Sigmoid colon (tissue), 6 donors: ENCODE measurements at regions not wholly inside any gene's neighbourhood (a gene's known extent, or its start where the extent isn't known, plus 50 kb on each side); places are given as distances from the start of the nearest gene placed in this dataset.

Source experiments
- DNase-seq: peaks from one replicate; pipeline ENCODE4 v3.0.0-alpha.2; 2019
- H3K27ac ChIP-seq, 4 donors: fragments of 200-600 bp; sonication (generic); one replicate each; pipeline ENCODE4 v1.5.1; 2016 to 2019; ENCODE audit warnings: mild to moderate bottlenecking in 1 of 4
- H3K27me3 ChIP-seq, 3 donors: fragments of 200-600 bp; sonication (generic); one replicate each; pipeline ENCODE4 v1.5.1; 2019; ENCODE audit warnings: mild to moderate bottlenecking in 1 of 3
- H3K36me3 ChIP-seq, 4 donors: fragments of 200-600 bp; sonication (generic); one replicate each; pipeline ENCODE4 v1.5.1; 2016 to 2019
- H3K4me1 ChIP-seq, 4 donors: fragments of 200-600 bp; sonication (generic); one replicate each; pipeline ENCODE4 v1.5.1; 2017 to 2019
- H3K4me3 ChIP-seq, 4 donors: fragments of 200-600 bp; sonication (generic); one replicate each; pipeline ENCODE4 v1.5.1; 2017 to 2019; ENCODE audit warnings: mild to moderate bottlenecking in 2 of 4, moderate library complexity in 1 of 4
- H3K9me3 ChIP-seq, 4 donors: fragments of 200-600 bp in 3 of 4; sonication (generic) in 3 of 4; one replicate each; pipeline versions ENCODE4 v1.5.1 to v1.6.1; 2013 to 2019
- EP300 ChIP-seq, 4 donors: sonication (generic); formaldehyde crosslinking; IDR thresholded peaks; one replicate each; pipeline ENCODE4 v1.6.1; 2017; ENCODE audit warnings: antibody characterized with exemption in 4 of 4
- POLR2A ChIP-seq, 2 donors: fragments of 450-650 bp; IDR thresholded peaks; one replicate each; pipeline ENCODE4 v1.6.1; 2016; ENCODE audit warnings: antibody characterized with exemption in 2 of 2, mild to moderate bottlenecking in 2 of 2, moderate library complexity in 2 of 2
- POLR2AphosphoS5 ChIP-seq, 4 donors: sonication (generic); formaldehyde crosslinking; IDR thresholded peaks; one replicate each; pipeline ENCODE4 v1.6.1; 2017; ENCODE audit warnings: antibody characterized with exemption in 4 of 4
- WGBS, 2 donors: extraction: QIAGEN DNeasy Blood & Tissue Kit; methylation state at CpG; one replicate each; pipeline ENCODE4 v1.1.7; 2013; 5-methylcytosine and 5-hydroxymethylcytosine counted together
- intact Hi-C: fragments of 100-400 bp; cut with DNase I; formaldehyde crosslinking; loops from one replicate; pipeline ENCODE4 v1.15.1; 2023
- TF ChIP-seq, protein P1 (sequence below), 4 experiments: fragments of 450-650 bp in 3 of 4; fragments of 200-600 bp in 1 of 4; IDR thresholded peaks; one replicate each; pipeline ENCODE4 v1.5.1; 2016 to 2019; ENCODE audit warnings: antibody characterized with exemption in 4 of 4, mild to moderate bottlenecking in 3 of 4, moderate library complexity in 2 of 4
- donor health status: healthy with polysubstance abuse.
- donor health status: healthy.

DNA sequence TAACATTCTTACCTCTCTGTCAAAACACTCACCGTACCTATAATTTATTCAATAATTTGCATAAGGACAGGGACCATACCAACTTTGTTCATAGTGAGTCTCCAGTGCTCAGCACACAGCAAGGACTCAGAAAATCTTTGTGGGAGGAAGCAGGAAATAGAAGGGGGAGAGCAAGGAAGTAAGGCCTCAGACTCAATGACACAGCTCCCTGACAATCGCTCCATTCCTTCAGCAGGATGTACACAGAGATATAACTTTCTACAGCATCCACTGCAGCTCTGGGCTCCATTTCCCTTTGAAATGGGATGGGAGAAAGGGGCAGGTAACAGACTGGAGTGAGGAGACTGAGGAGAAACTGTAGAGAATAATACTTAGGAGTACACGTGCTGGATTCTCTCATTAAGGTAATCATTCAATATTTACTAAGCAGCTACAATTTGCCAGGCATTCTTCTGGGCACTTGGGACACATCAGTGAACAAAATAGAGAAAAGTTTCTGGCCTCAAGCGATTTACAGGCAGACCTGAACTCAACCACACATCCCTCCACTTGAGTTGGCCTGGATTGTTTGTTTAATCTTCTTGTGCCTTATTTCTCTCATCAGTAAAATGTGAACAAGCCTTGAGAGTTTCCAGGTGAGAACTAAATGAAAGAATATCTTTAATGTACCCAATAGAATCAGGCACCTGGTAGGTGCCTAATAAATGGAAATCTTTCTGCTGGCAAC is 330.3 kb upstream of the THBS1 start:
- no peak overlapping the region for H3K4me3 ChIP-seq
- 77 to 88% methylated on average over 4 of the region's 4 CpGs for WGBS, 2 donors
- no peaks in the 10 kb centered on the region for H3K9me3 ChIP-seq
- no peaks in the 10 kb centered on the region for H3K36me3 ChIP-seq
- intact Hi-C loops, result no loop called here
- DNase-seq, result no peak
- H3K4me1 ChIP-seq, result no peaks in the 10 kb centered on the region
- H3K27ac ChIP-seq, result no peak overlapping the region
- no peak for TF ChIP-seq EP300 (IDR thresholded peaks at IDR 0.05)
- TF ChIP-seq POLR2A (IDR thresholded peaks at IDR 0.05), result no peak
- TF ChIP-seq, protein P1, sequence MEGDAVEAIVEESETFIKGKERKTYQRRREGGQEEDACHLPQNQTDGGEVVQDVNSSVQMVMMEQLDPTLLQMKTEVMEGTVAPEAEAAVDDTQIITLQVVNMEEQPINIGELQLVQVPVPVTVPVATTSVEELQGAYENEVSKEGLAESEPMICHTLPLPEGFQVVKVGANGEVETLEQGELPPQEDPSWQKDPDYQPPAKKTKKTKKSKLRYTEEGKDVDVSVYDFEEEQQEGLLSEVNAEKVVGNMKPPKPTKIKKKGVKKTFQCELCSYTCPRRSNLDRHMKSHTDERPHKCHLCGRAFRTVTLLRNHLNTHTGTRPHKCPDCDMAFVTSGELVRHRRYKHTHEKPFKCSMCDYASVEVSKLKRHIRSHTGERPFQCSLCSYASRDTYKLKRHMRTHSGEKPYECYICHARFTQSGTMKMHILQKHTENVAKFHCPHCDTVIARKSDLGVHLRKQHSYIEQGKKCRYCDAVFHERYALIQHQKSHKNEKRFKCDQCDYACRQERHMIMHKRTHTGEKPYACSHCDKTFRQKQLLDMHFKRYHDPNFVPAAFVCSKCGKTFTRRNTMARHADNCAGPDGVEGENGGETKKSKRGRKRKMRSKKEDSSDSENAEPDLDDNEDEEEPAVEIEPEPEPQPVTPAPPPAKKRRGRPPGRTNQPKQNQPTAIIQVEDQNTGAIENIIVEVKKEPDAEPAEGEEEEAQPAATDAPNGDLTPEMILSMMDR (IDR thresholded peaks at IDR 0.05), result no peak
- TF ChIP-seq POLR2AphosphoS5 (IDR thresholded peaks at IDR 0.05), result no peak
- H3K27me3 ChIP-seq, result no peaks in the 10 kb centered on the region

DNA sequence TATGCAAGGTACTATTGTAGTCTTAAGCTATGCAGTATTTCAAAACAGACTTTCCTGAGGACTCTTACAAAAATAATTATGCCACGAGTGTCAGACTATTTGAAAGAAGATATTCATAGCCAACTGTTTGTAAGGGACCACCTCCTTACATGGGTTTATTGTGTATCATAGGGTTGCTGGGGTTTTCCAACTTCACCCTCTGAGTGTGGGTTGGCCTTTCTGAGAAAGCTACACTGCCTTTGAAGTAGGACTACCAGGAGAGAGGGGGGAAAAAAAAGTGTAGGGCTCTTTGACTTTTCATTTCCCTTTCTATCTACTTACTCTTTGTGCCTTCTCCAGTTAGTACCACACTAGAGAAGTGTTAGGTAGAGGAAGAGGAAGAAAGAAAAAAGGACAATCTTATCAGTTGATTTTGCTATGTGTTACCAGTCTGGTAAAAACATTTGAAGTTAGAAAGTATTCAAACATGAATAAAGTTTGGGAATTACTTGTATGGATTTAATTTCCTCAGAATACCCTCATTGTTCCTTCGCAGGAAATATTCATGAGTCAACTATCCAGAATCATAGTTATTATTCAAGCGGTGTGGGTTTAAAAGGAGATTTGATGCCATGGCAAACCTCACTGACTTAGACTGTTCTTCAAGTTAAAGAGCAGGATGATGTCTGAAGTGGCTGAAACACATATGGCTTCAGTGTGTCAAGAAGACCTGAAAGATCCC is 329.3 kb upstream of the THBS1 start:
- H3K9me3 ChIP-seq, result no peaks in the 10 kb centered on the region
- intact Hi-C loops, result no loop called here
- DNase-seq, result no peak
- no peak for TF ChIP-seq EP300 (IDR thresholded peaks at IDR 0.05)
- no peak for TF ChIP-seq POLR2A (IDR thresholded peaks at IDR 0.05)
- TF ChIP-seq, protein P1 (IDR thresholded peaks at IDR 0.05), result no peak
- TF ChIP-seq POLR2AphosphoS5 (IDR thresholded peaks at IDR 0.05), result no peak
- no peak overlapping the region for H3K27ac ChIP-seq
- 75 to 82% methylated on average over 3 of the region's 3 CpGs for WGBS, 2 donors
- H3K4me1 ChIP-seq, result no peaks in the 10 kb centered on the region
- H3K36me3 ChIP-seq, result no peaks in the 10 kb centered on the region
- no peaks in the 10 kb centered on the region for H3K27me3 ChIP-seq
- H3K4me3 ChIP-seq, result no peak overlapping the region

DNA sequence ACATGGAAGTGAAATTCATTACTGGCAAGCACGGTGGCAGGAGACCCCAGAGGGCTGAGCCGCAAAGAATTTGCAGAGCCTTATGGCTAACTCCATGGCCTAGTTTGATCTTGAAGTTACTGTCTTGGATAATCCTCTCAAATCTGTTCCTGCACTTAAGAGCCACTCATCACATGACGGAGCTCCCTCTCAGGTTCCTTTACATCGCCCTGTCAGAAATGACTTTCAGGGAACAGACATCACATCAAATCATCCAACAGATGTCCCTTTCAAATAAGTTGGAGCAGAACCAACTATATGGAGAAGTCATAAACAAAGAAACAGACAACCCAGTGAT is 328.8 kb upstream of the THBS1 start:
- Histone ChIP-seq H3K4me1 (no peaks in the 10 kb centered on the region), H3K36me3 (no peaks in the 10 kb centered on the region), H3K4me3 (no peak overlapping the region), H3K27ac (no peak overlapping the region), H3K9me3 (no peaks in the 10 kb centered on the region), H3K27me3 (no peaks in the 10 kb centered on the region)
- 90 to 92% methylated on average over 4 of the region's 4 CpGs for WGBS, 2 donors
- DNase-seq, result no peak
- TF ChIP-seq POLR2AphosphoS5 (IDR thresholded peaks at IDR 0.05) (no peak), EP300 (IDR thresholded peaks at IDR 0.05) (no peak), POLR2A (IDR thresholded peaks at IDR 0.05) (no peak)
- TF ChIP-seq, protein P1 (IDR thresholded peaks at IDR 0.05), result no peak
- intact Hi-C loops, result no loop called here

DNA sequence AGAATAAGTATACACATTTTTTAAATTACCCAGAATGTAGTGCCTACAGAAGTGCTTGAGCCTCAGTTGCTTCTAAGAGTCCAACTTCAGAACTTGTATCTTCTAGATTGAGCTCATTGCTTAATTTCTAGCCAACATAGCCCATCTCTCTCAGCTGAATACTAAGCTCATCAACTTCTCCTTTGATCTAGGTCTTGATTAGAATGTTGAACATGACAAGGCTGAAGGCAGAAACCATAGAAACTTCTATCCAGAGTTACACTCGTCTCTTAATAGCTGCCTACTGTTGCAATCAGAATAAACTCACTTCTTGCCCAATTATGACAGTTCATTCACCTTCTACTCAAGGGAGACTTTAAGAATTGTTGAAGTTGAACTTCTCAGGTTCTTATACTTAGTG is 327.3 kb upstream of the THBS1 start:
- WGBS, 2 donors, result 83 to 89% methylated on average over 1 of the region's 1 CpG
- Histone ChIP-seq H3K9me3 (no peaks in the 10 kb centered on the region), H3K4me3 (no peak overlapping the region), H3K36me3 (no peaks in the 10 kb centered on the region), H3K4me1 (no peaks in the 10 kb centered on the region), H3K27me3 (no peaks in the 10 kb centered on the region), H3K27ac (no peak overlapping the region)
- DNase-seq, result no peak
- TF ChIP-seq, protein P1 (IDR thresholded peaks at IDR 0.05), result no peak
- TF ChIP-seq POLR2A (IDR thresholded peaks at IDR 0.05) (no peak), POLR2AphosphoS5 (IDR thresholded peaks at IDR 0.05) (no peak), EP300 (IDR thresholded peaks at IDR 0.05) (no peak)
- intact Hi-C loops, result no loop called here
